SU-DHL-6 (cell line): ENCODE measurements at regions not wholly inside any gene's neighbourhood (a gene's known extent, or its start where the extent isn't known, plus 50 kb on each side); places are given as distances from the start of the nearest gene placed in this dataset.

ENCODE experiments used
- H2AFZ ChIP-seq: fragments of 200-600 bp; sonication (generic); 2 replicates; pipeline ENCODE4 v1.6.1; 2014; ENCODE audit warnings: low read depth, mild to moderate bottlenecking, moderate library complexity, mixed read lengths, antibody characterized with exemption, low read length; ENCODE audit not compliant: severe bottlenecking
- H3F3A ChIP-seq: fragments of 200-600 bp; shearing (Covaris generic); 2 replicates; pipeline ENCODE4 v1.6.0; 2016; ENCODE audit warnings: antibody characterized with exemption, mild to moderate bottlenecking; ENCODE audit not compliant: insufficient read depth
- H3K27ac ChIP-seq: fragments of 200-600 bp; sonication (generic); 2 replicates; pipeline ENCODE4 v1.5.1; 2016; ENCODE audit warnings: low read depth, mild to moderate bottlenecking, low read length, moderate library complexity, mixed read lengths
- H3K27me3 ChIP-seq: fragments of 200-600 bp; sonication (generic), shearing (Covaris generic); 2 replicates; pipeline ENCODE4 v1.6.0; 2014; ENCODE audit warnings: mild to moderate bottlenecking, low read length
- H3K36me3 ChIP-seq: fragments of 200-600 bp; sonication (generic); 2 replicates; pipeline ENCODE4 v1.6.1; 2014; ENCODE audit warnings: mild to moderate bottlenecking, low read length, mixed read lengths
- H3K4me2 ChIP-seq: fragments of 300-600, 200-600 bp; shearing (Covaris generic), sonication (generic); 2 replicates; pipeline ENCODE4 v1.6.0; 2014; ENCODE audit warnings: low read length, low read depth, mild to moderate bottlenecking; ENCODE audit not compliant: poor library complexity, severe bottlenecking
- H3K4me3 ChIP-seq: fragments of 200-600 bp; sonication (generic); 2 replicates; pipeline ENCODE4 v1.5.1; 2014; ENCODE audit warnings: antibody characterized with exemption, low read length, mild to moderate bottlenecking, mixed read lengths; ENCODE audit not compliant: insufficient read depth, poor library complexity, severe bottlenecking
- H3K79me2 ChIP-seq: fragments of 200-600 bp; sonication (generic); 2 replicates; pipeline ENCODE4 v1.6.1; 2014; ENCODE audit warnings: mild to moderate bottlenecking, low read length, moderate library complexity; ENCODE audit not compliant: insufficient read depth
- H3K9ac ChIP-seq: fragments of 200-600 bp; sonication (generic); 2 replicates; pipeline ENCODE4 v1.7.0; 2014; ENCODE audit warnings: mild to moderate bottlenecking, low read length
- H3K9me2 ChIP-seq: fragments of 200-600 bp; sonication (generic); replicated peaks from 2 replicates; pipeline ENCODE4 v1.6.1; 2014; ENCODE audit warnings: low read length; ENCODE audit not compliant: insufficient read depth
- H3K9me3 ChIP-seq: fragments of 200-600 bp; sonication (generic); 2 replicates; pipeline ENCODE4 v1.6.1; 2014; ENCODE audit warnings: low read length, mixed read lengths; ENCODE audit not compliant: insufficient read depth
- H4K20me1 ChIP-seq: fragments of 200-600 bp; sonication (generic); 2 replicates; pipeline ENCODE4 v1.6.1; 2014; ENCODE audit warnings: low read depth, mild to moderate bottlenecking, antibody characterized with exemption, low read length, moderate library complexity, mixed read lengths
- EZH2phosphoT487 ChIP-seq: fragments of 200-600 bp; sonication (generic), shearing (Covaris generic); conservative IDR thresholded peaks from 2 replicates; pipeline ENCODE4 v1.6.1; 2018; ENCODE audit warnings: mild to moderate bottlenecking, antibody characterized with exemption, low read length, moderate library complexity, mixed read lengths
- TF ChIP-seq, protein P1 (sequence below): fragments of 200-600 bp; sonication (generic); IDR thresholded peaks from one replicate; pipeline ENCODE4 v1.5.1; 2017; ENCODE audit warnings: antibody characterized with exemption, mild to moderate bottlenecking, low read length, moderate library complexity; ENCODE audit not compliant: insufficient read depth, poor library complexity, severe bottlenecking

DNA sequence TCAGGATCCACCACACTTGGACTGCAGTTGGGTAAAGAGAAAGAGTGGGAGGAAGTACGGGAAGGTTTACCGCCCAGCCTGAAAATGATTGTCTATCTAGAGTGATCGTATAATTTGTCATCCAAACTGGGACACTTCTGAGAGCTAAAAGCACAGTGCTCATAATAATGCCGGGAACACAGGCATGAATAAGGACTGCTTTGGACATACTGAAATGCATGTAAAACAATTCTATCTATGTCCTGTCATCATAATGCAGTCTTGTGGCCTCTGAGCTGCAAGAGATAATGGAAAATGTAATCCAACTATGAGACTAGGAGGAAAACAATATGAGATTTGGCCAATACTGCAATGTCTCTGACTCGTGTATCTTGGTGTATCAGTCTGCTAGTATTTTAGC lies 435.5 kb downstream of the SOX11 start:
- no peaks in the 10 kb centered on the region for H4K20me1 ChIP-seq
- no peaks in the 10 kb centered on the region for H3K27me3 ChIP-seq
- no peaks in the 10 kb centered on the region for H3K9me2 ChIP-seq
- H3F3A ChIP-seq, result no peaks in the 10 kb centered on the region
- H3K27ac ChIP-seq, result no peak overlapping the region
- no peaks in the 10 kb centered on the region for H3K79me2 ChIP-seq
- H3K4me2 ChIP-seq, result no peak overlapping the region
- H3K4me3 ChIP-seq, result no peak overlapping the region
- H2AFZ ChIP-seq, result no peak overlapping the region
- no peaks in the 10 kb centered on the region for H3K9me3 ChIP-seq
- H3K9ac ChIP-seq, result no peak overlapping the region
- TF ChIP-seq EZH2phosphoT487, result no peak
- TF ChIP-seq, protein P1, sequence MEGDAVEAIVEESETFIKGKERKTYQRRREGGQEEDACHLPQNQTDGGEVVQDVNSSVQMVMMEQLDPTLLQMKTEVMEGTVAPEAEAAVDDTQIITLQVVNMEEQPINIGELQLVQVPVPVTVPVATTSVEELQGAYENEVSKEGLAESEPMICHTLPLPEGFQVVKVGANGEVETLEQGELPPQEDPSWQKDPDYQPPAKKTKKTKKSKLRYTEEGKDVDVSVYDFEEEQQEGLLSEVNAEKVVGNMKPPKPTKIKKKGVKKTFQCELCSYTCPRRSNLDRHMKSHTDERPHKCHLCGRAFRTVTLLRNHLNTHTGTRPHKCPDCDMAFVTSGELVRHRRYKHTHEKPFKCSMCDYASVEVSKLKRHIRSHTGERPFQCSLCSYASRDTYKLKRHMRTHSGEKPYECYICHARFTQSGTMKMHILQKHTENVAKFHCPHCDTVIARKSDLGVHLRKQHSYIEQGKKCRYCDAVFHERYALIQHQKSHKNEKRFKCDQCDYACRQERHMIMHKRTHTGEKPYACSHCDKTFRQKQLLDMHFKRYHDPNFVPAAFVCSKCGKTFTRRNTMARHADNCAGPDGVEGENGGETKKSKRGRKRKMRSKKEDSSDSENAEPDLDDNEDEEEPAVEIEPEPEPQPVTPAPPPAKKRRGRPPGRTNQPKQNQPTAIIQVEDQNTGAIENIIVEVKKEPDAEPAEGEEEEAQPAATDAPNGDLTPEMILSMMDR, result no peak
- no peaks in the 10 kb centered on the region for H3K36me3 ChIP-seq

DNA sequence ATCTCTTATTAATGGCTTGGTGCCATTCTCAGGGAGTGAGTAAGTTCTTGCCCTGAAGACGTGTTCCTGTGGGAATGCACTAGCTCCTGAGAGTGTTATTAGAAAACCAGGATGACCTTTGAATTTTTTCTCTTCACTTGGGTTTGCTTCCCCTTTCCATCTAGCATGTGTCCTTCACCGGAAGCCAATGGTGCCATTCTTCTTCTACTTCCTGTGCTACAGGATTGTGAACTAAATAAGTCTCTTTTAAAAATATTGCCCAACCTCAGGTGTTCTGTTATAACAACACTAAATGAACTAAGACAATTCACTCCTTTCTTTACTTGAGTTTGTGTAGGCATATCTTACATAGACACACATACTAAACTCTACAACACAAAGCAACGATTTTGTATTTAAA lies 447.0 kb downstream of the SOX11 start:
- no peak for TF ChIP-seq EZH2phosphoT487
- TF ChIP-seq, protein P1, result no peak
- H3K4me3 ChIP-seq, result no peak overlapping the region
- peaks cover 6% of the 10 kb centered on the region; the same call in 1 of the 2 replicates for H3K9me3 ChIP-seq
- no peak overlapping the region for H3K4me2 ChIP-seq
- no peaks in the 10 kb centered on the region for H3K79me2 ChIP-seq
- 0 out of 2 replicates have a peak, but pooled peaks cover 5% of the 10 kb centered on the region for H3K36me3 ChIP-seq
- H4K20me1 ChIP-seq, result no peaks in the 10 kb centered on the region
- H3K27ac ChIP-seq, result no peak overlapping the region
- H3F3A ChIP-seq, result no peaks in the 10 kb centered on the region
- H2AFZ ChIP-seq, result peak overlapping the region; percentile 3
- H3K9me2 ChIP-seq, result no peaks in the 10 kb centered on the region
- H3K9ac ChIP-seq, result no peak overlapping the region
- H3K27me3 ChIP-seq, result no peaks in the 10 kb centered on the region

DNA sequence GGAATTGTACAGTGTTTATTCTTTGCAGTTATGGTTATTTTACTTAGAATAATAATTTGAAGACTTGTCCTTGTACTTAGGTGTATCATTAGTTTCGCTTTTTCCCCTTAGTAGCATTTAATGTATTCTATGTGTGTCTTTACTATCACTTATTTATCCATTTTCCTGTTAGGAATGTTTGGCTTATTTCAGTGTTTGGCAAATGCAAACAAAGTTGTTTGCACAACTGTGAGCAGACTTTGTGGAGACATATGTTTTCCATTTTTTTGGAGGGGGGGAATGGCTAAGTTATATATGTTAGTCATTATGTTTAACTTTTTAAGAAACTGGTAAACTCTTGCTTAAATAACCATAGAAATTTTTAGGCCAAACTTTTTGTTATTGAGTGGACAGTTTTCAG lies 447.7 kb downstream of the SOX11 start:
- Histone ChIP-seq H3K27ac (no peak overlapping the region), H3F3A (no peaks in the 10 kb centered on the region), H3K4me2 (no peak overlapping the region), H3K9me3 (peaks cover 6% of the 10 kb centered on the region; the same call in 1 of the 2 replicates), H2AFZ (no peak overlapping the region), H3K4me3 (no peak overlapping the region), H3K79me2 (no peaks in the 10 kb centered on the region), H3K27me3 (no peaks in the 10 kb centered on the region), H3K9ac (no peak overlapping the region), H4K20me1 (no peaks in the 10 kb centered on the region), H3K9me2 (no peaks in the 10 kb centered on the region), H3K36me3 (0 out of 2 replicates have a peak, but pooled peaks cover 5% of the 10 kb centered on the region)
- TF ChIP-seq, protein P1, result no peak
- TF ChIP-seq EZH2phosphoT487, result no peak

DNA sequence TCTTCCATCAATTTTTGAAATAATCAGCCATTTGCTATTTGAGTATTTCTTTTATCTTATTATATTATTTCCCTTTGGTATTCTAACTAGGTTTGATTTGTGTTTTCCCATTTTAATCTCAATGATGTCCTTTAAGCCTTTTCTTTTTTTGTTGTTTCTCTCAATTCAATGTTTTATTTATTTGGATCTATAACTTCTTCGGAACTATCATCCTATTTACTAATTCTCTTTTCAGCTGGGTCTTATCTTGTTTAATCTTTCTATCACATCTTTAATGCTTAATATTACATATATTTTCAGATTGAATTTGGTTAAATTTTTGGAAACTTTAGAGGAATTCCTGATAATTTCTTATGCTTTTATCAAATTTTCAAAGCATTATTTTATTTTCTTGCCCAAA lies 448.3 kb downstream of the SOX11 start:
- Histone ChIP-seq H3K79me2 (no peaks in the 10 kb centered on the region), H3K9ac (no peak overlapping the region), H3K4me3 (no peak overlapping the region), H3F3A (no peaks in the 10 kb centered on the region), H3K27ac (no peak overlapping the region), H3K9me2 (no peaks in the 10 kb centered on the region), H3K9me3 (peaks cover 6% of the 10 kb centered on the region; the same call in 1 of the 2 replicates), H3K4me2 (no peak overlapping the region), H4K20me1 (no peaks in the 10 kb centered on the region), H2AFZ (no peak overlapping the region), H3K36me3 (0 out of 2 replicates have a peak, but pooled peaks cover 5% of the 10 kb centered on the region), H3K27me3 (no peaks in the 10 kb centered on the region)
- TF ChIP-seq EZH2phosphoT487, result no peak
- TF ChIP-seq, protein P1, result no peak
